T-helper 17 cell (primary cell): ENCODE measurements at regions not wholly inside any gene's neighbourhood (a gene's known extent, or its start where the extent isn't known, plus 50 kb on each side); places are given as distances from the start of the nearest gene placed in this dataset.

Experiments used
- ATAC-seq: fragments of 150-1000 bp; cut with Tn5 transposase; 2 replicates; pipeline ENCODE4 v1.10.0; 2021; ENCODE audit warnings: mild to moderate bottlenecking, moderate library complexity
- DNase-seq, 3 donors: peaks; one replicate each; pipeline versions ENCODE4 v3.0.0 to v3.0.0-alpha.2; 2020 to 2021
- H3K9me3 ChIP-seq: one replicate; pipeline ENCODE4 v1.7.0; 2013; ENCODE audit warnings: low read length, mild to moderate bottlenecking; ENCODE audit not compliant: control insufficient read depth, poor library complexity, severe bottlenecking
- H3K27ac Mint-ChIP-seq: one replicate; pipeline ENCODE4 v1.8.0; 2022; ENCODE audit warnings: mild to moderate bottlenecking, moderate library complexity, mixed read lengths
- H3K27me3 Mint-ChIP-seq: one replicate; pipeline ENCODE4 v1.8.0; 2022; ENCODE audit warnings: mixed read lengths
- H3K36me3 Mint-ChIP-seq: one replicate; pipeline ENCODE4 v1.8.0; 2022; ENCODE audit warnings: low read depth, mixed read lengths
- H3K4me1 Mint-ChIP-seq: one replicate; pipeline ENCODE4 v1.8.0; 2022; ENCODE audit warnings: mild to moderate bottlenecking, mixed read lengths
- H3K4me3 Mint-ChIP-seq: one replicate; pipeline ENCODE4 v1.8.0; 2022; ENCODE audit warnings: mild to moderate bottlenecking, moderate library complexity, mixed read lengths

DNA sequence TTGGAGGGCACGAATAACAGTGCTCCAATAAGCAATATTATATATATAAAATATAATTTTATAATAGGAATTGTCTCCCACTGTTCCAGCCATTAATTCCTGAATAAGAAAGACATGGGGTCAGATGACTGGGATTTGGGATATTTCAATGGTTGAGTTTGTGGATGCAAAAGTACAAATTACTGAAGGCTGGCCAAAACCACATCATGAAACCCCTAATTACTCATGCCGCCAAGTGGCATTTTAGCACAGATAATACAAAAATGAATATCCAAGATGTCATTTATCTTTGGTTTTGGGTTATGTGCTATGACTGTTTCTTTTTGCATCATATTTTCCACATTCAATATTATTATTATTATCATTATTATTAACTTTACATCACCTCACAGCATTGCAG, 261.4 kb upstream of the TBX3 start:
- H3K27ac Mint-ChIP-seq = no peak overlapping the region
- no peaks in the 10 kb centered on the region for H3K27me3 Mint-ChIP-seq
- ATAC-seq = no peak
- no peaks in the 10 kb centered on the region for H3K9me3 ChIP-seq
- H3K4me3 Mint-ChIP-seq = no peak overlapping the region
- DNase-seq = no peak
- H3K4me1 Mint-ChIP-seq = no peaks in the 10 kb centered on the region
- no peaks in the 10 kb centered on the region for H3K36me3 Mint-ChIP-seq

GRCh38 chr12:114944736-114945135, 260.8 kb upstream of the TBX3 start:
- Mint-ChIP-seq H3K27ac (no peak overlapping the region), H3K36me3 (no peaks in the 10 kb centered on the region), H3K4me1 (no peaks in the 10 kb centered on the region), H3K27me3 (no peaks in the 10 kb centered on the region), H3K4me3 (no peak overlapping the region)
- no peaks in the 10 kb centered on the region for H3K9me3 ChIP-seq
- no peak for DNase-seq
- ATAC-seq = no peak

DNA sequence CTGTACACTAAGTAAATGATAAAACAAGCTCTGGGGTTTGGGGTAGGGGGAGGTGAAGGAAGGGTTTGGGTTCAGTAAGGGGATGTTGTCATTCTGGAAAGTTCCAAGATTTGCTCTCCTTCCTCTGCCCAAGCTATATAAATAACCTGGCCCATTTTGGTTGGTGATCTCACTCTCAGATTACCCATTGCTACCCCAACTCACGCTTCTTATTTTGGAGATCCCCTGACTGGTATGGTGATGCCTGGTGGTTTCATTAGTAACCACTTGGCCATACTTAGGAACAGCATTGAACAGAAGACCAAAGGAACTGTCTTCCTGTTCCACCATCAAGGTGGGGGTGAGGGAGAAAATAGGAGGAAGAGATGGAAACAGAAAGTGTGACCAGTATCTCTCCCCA, 259.6 kb upstream of the TBX3 start:
- ATAC-seq (no peak), DNase-seq (no peak)
- Mint-ChIP-seq H3K36me3 (no peaks in the 10 kb centered on the region), H3K27me3 (no peaks in the 10 kb centered on the region), H3K27ac (no peak overlapping the region), H3K4me3 (no peak overlapping the region), H3K4me1 (no peaks in the 10 kb centered on the region)
- no peaks in the 10 kb centered on the region for H3K9me3 ChIP-seq

- DNase-seq (no peak), ATAC-seq (no peak)
- Mint-ChIP-seq H3K4me3 (no peak overlapping the region), H3K27me3 (no peaks in the 10 kb centered on the region), H3K36me3 (no peaks in the 10 kb centered on the region), H3K4me1 (no peaks in the 10 kb centered on the region), H3K27ac (no peak overlapping the region)
- no peaks in the 10 kb centered on the region for H3K9me3 ChIP-seq
These were observed 254.7 kb upstream of the TBX3 start for GRCh38 chr12:114938487-114939210.

DNA sequence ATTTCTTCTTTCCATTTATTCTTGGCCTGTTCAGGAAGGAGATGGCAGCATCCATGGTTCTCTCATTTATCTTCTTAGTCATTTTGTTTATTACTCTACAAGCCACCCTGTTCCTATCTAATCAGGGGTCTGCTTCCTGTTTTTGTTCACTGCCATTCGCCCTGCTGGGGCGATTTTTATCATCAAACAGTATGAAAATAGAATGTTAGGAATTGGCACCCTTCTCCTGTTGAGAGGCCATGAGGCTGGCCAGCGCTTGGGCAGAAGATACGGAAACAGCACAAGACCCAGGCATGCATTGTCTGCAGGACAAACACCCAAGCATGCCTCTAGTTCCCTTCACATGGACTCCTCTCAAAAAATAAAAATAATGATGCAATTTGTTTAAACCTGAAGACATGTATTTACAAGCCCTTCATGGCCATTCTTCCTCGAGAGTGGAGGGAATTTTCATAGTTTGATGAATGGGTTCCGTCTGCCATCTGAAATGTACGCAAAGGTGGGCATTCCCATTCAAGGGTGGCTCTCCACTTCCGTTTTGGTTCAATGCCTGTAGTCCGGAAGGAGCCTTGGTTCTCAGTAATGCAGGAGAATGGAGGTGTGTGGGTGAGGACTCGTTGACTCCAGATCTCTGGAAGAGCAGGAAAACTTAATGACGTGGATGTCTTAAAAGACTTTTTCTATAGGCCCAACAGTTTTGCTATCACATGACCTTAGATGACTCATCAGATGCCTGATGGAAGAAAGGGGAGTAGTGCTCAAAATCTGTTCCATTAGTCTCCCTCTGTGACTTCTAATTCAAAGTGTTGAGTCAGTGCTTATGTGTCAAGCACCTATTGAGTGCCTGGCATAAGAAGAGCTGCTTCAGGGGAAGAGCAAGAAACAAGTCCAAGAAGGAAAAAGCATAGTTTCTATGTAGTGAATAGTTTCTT, 252.4 kb upstream of the TBX3 start:
- Mint-ChIP-seq H3K27me3 (no peaks in the 10 kb centered on the region), H3K4me3 (no peak overlapping the region), H3K27ac (no peak overlapping the region), H3K4me1 (no peaks in the 10 kb centered on the region), H3K36me3 (no peaks in the 10 kb centered on the region)
- no peaks in the 10 kb centered on the region for H3K9me3 ChIP-seq
- ATAC-seq (no peak), DNase-seq (no peak)

DNA sequence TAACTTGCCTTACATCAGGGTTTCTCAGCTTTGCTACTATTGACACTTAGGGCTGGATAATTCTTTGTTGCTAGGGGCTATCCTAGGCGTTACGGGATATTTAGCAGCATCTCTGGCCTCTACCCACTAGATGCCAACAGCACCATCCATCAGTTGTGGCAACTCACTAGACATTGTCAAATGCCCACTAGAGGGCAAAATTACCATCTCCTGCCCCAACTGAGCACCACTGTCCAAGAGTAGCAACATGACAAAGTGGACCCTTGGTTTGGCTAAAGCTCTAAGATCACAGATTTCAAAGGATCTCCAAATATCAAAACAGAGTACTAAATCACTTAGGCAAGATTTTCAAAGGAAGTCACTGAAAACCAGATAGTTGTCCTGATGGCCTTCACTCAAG, 251.7 kb upstream of the TBX3 start:
- ATAC-seq (no peak), DNase-seq (no peak)
- no peaks in the 10 kb centered on the region for H3K9me3 ChIP-seq
- Mint-ChIP-seq H3K4me1 (no peaks in the 10 kb centered on the region), H3K4me3 (no peak overlapping the region), H3K36me3 (no peaks in the 10 kb centered on the region), H3K27ac (no peak overlapping the region), H3K27me3 (no peaks in the 10 kb centered on the region)

GRCh38 chr12:114933428-114934160, 249.6 kb upstream of the TBX3 start:
- no peak overlapping the region for H3K27ac Mint-ChIP-seq
- no peak overlapping the region for H3K4me3 Mint-ChIP-seq

DNA sequence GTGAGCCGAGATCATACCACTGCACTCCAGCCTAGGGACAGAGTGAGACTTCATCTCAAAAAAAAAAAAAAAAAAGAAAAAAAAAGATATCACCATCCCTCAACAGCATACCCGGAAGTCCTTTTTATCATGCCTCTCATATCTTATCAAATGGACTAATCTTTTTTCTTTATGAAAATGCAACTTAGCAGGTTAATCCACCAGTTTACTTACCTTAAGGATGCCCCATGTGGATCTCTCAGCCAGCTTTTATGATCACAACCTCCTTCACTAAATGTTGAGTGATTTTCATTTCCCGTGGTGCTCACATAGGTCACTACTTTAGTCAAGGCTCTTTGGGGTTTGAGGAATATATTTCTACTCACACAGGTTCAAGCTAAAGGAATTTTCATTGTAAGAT, 248.8 kb upstream of the TBX3 start:
- Mint-ChIP-seq H3K36me3 (no peaks in the 10 kb centered on the region), H3K27me3 (no peaks in the 10 kb centered on the region), H3K4me1 (no peaks in the 10 kb centered on the region), H3K27ac (no peak overlapping the region), H3K4me3 (no peak overlapping the region)
- DNase-seq (no peak), ATAC-seq (no peak)
- no peaks in the 10 kb centered on the region for H3K9me3 ChIP-seq

More at GRCh38 chr12:114933428-114934160, 249.6 kb upstream of the TBX3 start:
- DNase-seq = no peak
- Mint-ChIP-seq H3K36me3 (no peaks in the 10 kb centered on the region), H3K4me1 (no peaks in the 10 kb centered on the region), H3K27me3 (no peaks in the 10 kb centered on the region)
- ATAC-seq = no peak
- no peaks in the 10 kb centered on the region for H3K9me3 ChIP-seq

GRCh38 chr12:114931025-114931424, 247.1 kb upstream of the TBX3 start:
- DNase-seq = no peak
- ATAC-seq = no peak
- H3K27me3 Mint-ChIP-seq = no peaks in the 10 kb centered on the region

GRCh38 chr12:114926341-114926740, 242.4 kb upstream of the TBX3 start:
- DNase-seq (no peak), ATAC-seq (no peak)
- no peak overlapping the region for H3K27ac Mint-ChIP-seq
- no peaks in the 10 kb centered on the region for H3K27me3 Mint-ChIP-seq
- H3K4me1 Mint-ChIP-seq = no peaks in the 10 kb centered on the region
- no peaks in the 10 kb centered on the region for H3K9me3 ChIP-seq
- no peaks in the 10 kb centered on the region for H3K36me3 Mint-ChIP-seq
- H3K4me3 Mint-ChIP-seq = no peak overlapping the region

More at GRCh38 chr12:114931025-114931424, 247.1 kb upstream of the TBX3 start:
- Mint-ChIP-seq H3K27ac (no peak overlapping the region), H3K4me1 (no peaks in the 10 kb centered on the region), H3K4me3 (no peak overlapping the region), H3K36me3 (no peaks in the 10 kb centered on the region)
- H3K9me3 ChIP-seq = no peaks in the 10 kb centered on the region

DNA sequence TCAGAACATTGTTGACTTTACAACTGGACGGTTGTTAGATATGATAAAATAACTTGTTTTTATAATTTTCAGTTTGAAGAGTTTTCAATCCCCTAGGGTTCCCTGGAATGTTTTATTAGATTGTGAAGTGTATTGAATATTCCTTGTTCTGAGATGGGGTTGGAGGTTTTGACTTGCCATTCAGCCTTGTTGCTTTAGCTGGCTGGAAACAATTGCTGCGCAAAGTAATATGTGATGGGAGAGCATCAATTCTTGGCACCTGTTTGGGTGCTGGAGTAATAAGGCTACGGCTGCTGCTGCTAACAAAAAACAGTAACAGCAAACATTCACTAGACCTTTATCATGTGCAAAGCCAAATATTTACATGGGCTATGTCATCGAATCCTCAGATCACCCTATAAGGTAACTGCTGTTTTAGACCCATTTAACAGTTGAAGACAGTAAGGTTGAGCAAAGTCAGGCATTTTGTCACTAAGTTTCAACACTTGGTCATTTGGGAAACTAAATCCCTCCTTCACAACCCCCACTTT, 241.0 kb upstream of the TBX3 start:
- ATAC-seq (no peak), DNase-seq (no peak)
- Mint-ChIP-seq H3K4me3 (no peak overlapping the region), H3K36me3 (no peaks in the 10 kb centered on the region), H3K27ac (no peak overlapping the region), H3K27me3 (no peaks in the 10 kb centered on the region), H3K4me1 (no peaks in the 10 kb centered on the region)
- H3K9me3 ChIP-seq = no peaks in the 10 kb centered on the region

DNA sequence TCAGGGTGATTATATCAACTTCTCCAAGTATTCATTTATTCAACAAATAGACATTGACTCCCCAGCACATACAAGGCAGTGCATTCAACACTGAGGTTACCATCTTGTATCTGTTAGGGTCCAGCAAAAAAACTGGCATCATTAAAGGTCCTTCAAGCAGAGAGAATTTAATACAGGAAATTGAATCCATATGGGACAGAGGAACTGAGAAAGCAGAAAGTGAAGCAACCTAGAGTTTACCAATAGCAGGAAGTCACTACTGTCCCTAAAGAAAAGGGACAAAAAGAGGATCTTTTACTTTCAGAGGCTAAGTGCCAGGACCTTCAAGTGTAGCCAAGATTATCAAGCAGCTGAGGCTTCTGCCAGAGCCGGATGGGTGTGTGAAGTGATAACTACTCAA, 237.8 kb upstream of the TBX3 start:
- Mint-ChIP-seq H3K36me3 (no peaks in the 10 kb centered on the region), H3K4me1 (no peaks in the 10 kb centered on the region), H3K27ac (no peak overlapping the region), H3K27me3 (no peaks in the 10 kb centered on the region), H3K4me3 (no peak overlapping the region)
- DNase-seq (no peak), ATAC-seq (no peak)
- no peaks in the 10 kb centered on the region for H3K9me3 ChIP-seq
